HG03342 (cell line): ENCODE measurements at regions not wholly inside any gene's neighbourhood (a gene's known extent, or its start where the extent isn't known, plus 50 kb on each side); places are given as distances from the start of the nearest gene placed in this dataset.
"Not testable (repeated sequence)": the region's sequence is repeated elsewhere in the genome, so short reads cannot be mapped to it uniquely, and the experiment has no call there.

ENCODE experiments used
- ATAC-seq: cut with Tn5 transposase; IDR thresholded peaks from one replicate; pipeline ENCODE4 v1.9.1; 2021; ENCODE audit warnings: mild to moderate bottlenecking, moderate library complexity; ENCODE audit not compliant: unreplicated experiment

- no peak for ATAC-seq
Measured at GRCh38 chr14:54010981-54011380, 54.4 kb upstream of the BMP4 start.

- ATAC-seq, result no peak
Measured at GRCh38 chr14:54023027-54023426, 66.4 kb upstream of the BMP4 start.

GRCh38 chr14:54025661-54026060 is 69.0 kb upstream of the BMP4 start:
- no peak for ATAC-seq

GRCh38 chr14:54026671-54027070 is 70.0 kb upstream of the BMP4 start:
- ATAC-seq, result no peak

- not testable (repeated sequence) for ATAC-seq
Measured at GRCh38 chr14:54030996-54031395, 74.4 kb upstream of the BMP4 start.

GRCh38 chr14:54033285-54033684 is 76.7 kb upstream of the BMP4 start:
- ATAC-seq, result not testable (repeated sequence)

- ATAC-seq, result no peak
Measured at GRCh38 chr14:54038724-54039123, 82.1 kb upstream of the BMP4 start.

GRCh38 chr14:54039311-54039710 is 82.7 kb upstream of the BMP4 start:
- no peak for ATAC-seq

GRCh38 chr14:54040846-54041245 is 84.2 kb upstream of the BMP4 start:
- no peak for ATAC-seq

- no peak for ATAC-seq
Measured at GRCh38 chr14:54046250-54046649, 89.6 kb upstream of the BMP4 start.

- no peak for ATAC-seq
Measured at GRCh38 chr14:54047645-54048308, 91.2 kb upstream of the BMP4 start.

GRCh38 chr14:54048311-54048710 is 91.7 kb upstream of the BMP4 start:
- ATAC-seq, result no peak

- no peak for ATAC-seq
Measured at GRCh38 chr14:54048736-54049135, 92.1 kb upstream of the BMP4 start.

- ATAC-seq, result no peak
Measured at GRCh38 chr14:54050759-54051158, 94.1 kb upstream of the BMP4 start.

- no peak for ATAC-seq
Measured at GRCh38 chr14:54052696-54053385, 96.2 kb upstream of the BMP4 start.

GRCh38 chr14:54053386-54053745 is 96.7 kb upstream of the BMP4 start:
- no peak for ATAC-seq

- ATAC-seq, result no peak
Measured at GRCh38 chr14:54058505-54058904, 101.9 kb upstream of the BMP4 start.

GRCh38 chr14:54083549-54084239 is 127.1 kb upstream of the BMP4 start:
- no peak for ATAC-seq

GRCh38 chr14:54085232-54085761 is 128.7 kb upstream of the BMP4 start:
- no peak for ATAC-seq

GRCh38 chr14:54085841-54086240 is 129.2 kb upstream of the BMP4 start:
- ATAC-seq, result no peak

GRCh38 chr14:54086767-54087166 is 130.1 kb upstream of the BMP4 start:
- no peak for ATAC-seq

- no peak for ATAC-seq
Measured at GRCh38 chr14:54087376-54087775, 130.8 kb upstream of the BMP4 start.
